ENCODE measurements at regions not wholly inside any gene's neighbourhood (a gene's known extent, or its start where the extent isn't known, plus 50 kb on each side); places are given as distances from the start of the nearest gene placed in this dataset.

GRCh38 chr10:114755537-114755936 is 66.0 kb upstream of the FHIP2A start:
- no peak overlapping the region for H3K18ac ChIP-seq (ENCODE audit: low read depth, low read length)
- no peak overlapping the region for H3K56ac ChIP-seq (ENCODE audit: extremely low read depth, insufficient read depth, low read length)
- H2BK5ac ChIP-seq (ENCODE audit: low read depth, low read length, poor library complexity, severe bottlenecking), result no peak overlapping the region
- ATAC-seq (ENCODE audit: low read depth) (no peak), DNase-seq (no peak)
- in situ Hi-C loops (cut with MboI; ENCODE audit: low sequenced_read_pairs), result no loop called here
- POLR2A ChIA-PET (ENCODE audit: unreplicated experiment), result no interaction called here
- peaks cover 17% of the 10 kb centered on the region for H3K4me1 ChIP-seq (ENCODE audit: control insufficient read depth, insufficient read depth, low read length)
- H3K27me3 ChIP-seq (ENCODE audit: control insufficient read depth, insufficient read depth, low read length), result no peaks in the 10 kb centered on the region
- H4K8ac ChIP-seq (ENCODE audit: low read depth in 2 of 2, low read length in 2 of 2), result no peak overlapping the region
- no peak overlapping the region for H3K23ac ChIP-seq (ENCODE audit: low read depth, low read length)
- H2AK5ac ChIP-seq (ENCODE audit: low read depth, low read length), result no peak overlapping the region; the same call in 1 of the 2 replicates
- H3K4ac ChIP-seq (ENCODE audit: low read depth, low read length), result no peak overlapping the region
- H3K36me3 ChIP-seq (ENCODE audit: control insufficient read depth, insufficient read depth, low read length), result no peaks in the 10 kb centered on the region
- no peak overlapping the region for H2BK20ac ChIP-seq (ENCODE audit: low read depth, low read length)
- no peak overlapping the region for H4K5ac ChIP-seq (ENCODE audit: low read depth, low read length)
- no TSS peak for BruUV-seq (replicated peaks)
- CTCF ChIA-PET, result no interaction called here
- H3K27ac ChIP-seq (ENCODE audit: insufficient read depth, low read length), result no peak overlapping the region
- H3K9me3 ChIP-seq (ENCODE audit: control insufficient read depth, insufficient read depth, low read length), result no peaks in the 10 kb centered on the region
- no peaks in the 10 kb centered on the region for H4K20me1 ChIP-seq (ENCODE audit: insufficient read depth, low read length)
- no peak overlapping the region for H2BK15ac ChIP-seq (ENCODE audit: low read depth, low read length)
- H2AK9ac ChIP-seq (replicated peaks; ENCODE audit: low read depth, low read length, poor library complexity), result no peak overlapping the region
- TF ChIP-seq FOS (IDR thresholded peaks at IDR 0.05; ENCODE audit: low read depth, low read length), result no peak
- no peak for TF ChIP-seq NFE2L2 (IDR thresholded peaks at IDR 0.05; ENCODE audit: low read depth, low read length)
- no peak for TF ChIP-seq MAFK (IDR thresholded peaks at IDR 0.05; ENCODE audit: low read depth, low read length)
- no peak for TF ChIP-seq MXI1 (IDR thresholded peaks at IDR 0.05; ENCODE audit: borderline replicate concordance, low read depth, low read length)
- no peak for TF ChIP-seq RFX5 (IDR thresholded peaks at IDR 0.05; ENCODE audit: low read depth, low read length)
- TF ChIP-seq MAZ (IDR thresholded peaks at IDR 0.05; ENCODE audit: borderline replicate concordance, low read depth, low read length), result no peak
- TF ChIP-seq ELK1 (IDR thresholded peaks at IDR 0.05; ENCODE audit: borderline replicate concordance, low read depth, low read length), result no peak
- TF ChIP-seq SMC3 (IDR thresholded peaks at IDR 0.05; ENCODE audit: low read depth, low read length), result no peak
- TF ChIP-seq RAD21 (IDR thresholded peaks at IDR 0.05; ENCODE audit: low read length), result no peak
- TF ChIP-seq USF2 (IDR thresholded peaks at IDR 0.05; ENCODE audit: low read depth, low read length), result no peak
- no peak for TF ChIP-seq POLR2A (IDR thresholded peaks at IDR 0.05; ENCODE audit: low read depth, low read length)
- TF ChIP-seq BHLHE40 (IDR thresholded peaks at IDR 0.05; ENCODE audit: low read depth, low read length), result no peak
- no peak for TF ChIP-seq CHD1 (IDR thresholded peaks at IDR 0.05; ENCODE audit: low read depth, low read length)
- no peak for TF ChIP-seq CEBPB (IDR thresholded peaks at IDR 0.05; ENCODE audit: low read depth, low read length)
- no peak for TF ChIP-seq RCOR1 (IDR thresholded peaks at IDR 0.05; ENCODE audit: insufficient replicate concordance, low read length)
- no peak for TF ChIP-seq CTCF (conservative IDR thresholded peaks at IDR 0.05; ENCODE audit: low read depth, low read length)
- dilution Hi-C loops (cut with HindIII; ENCODE audit: low sequenced_read_pairs, unreplicated experiment), result no loop called here
- peaks cover 0 to 4% of the 10 kb centered on the region in 2 experiments; a peak in 1 of 4 replicates for H3K79me1 ChIP-seq (ENCODE audit: low read depth in 1 of 2, low read length in 2 of 2)
- no peak overlapping the region for H3K14ac ChIP-seq (replicated peaks; ENCODE audit: low read depth, low read length)
- H4K91ac ChIP-seq (ENCODE audit: insufficient read depth, low read depth, low read length), result no peak overlapping the region
- no peak overlapping the region for H2AFZ ChIP-seq (replicated peaks; ENCODE audit: low read length, poor library complexity)
- peaks cover 11% of the 10 kb centered on the region for H3K9me1 ChIP-seq (ENCODE audit: insufficient read depth, low read length)
- no peak overlapping the region for H2BK120ac ChIP-seq (ENCODE audit: low read depth, low read length)
- no peak overlapping the region for H3K4me3 ChIP-seq (ENCODE audit: insufficient read depth, low read depth, low read length)
- H3K4me2 ChIP-seq (ENCODE audit: low read depth, low read length), result no peak overlapping the region
- no CpG with 5 or more reads among the region's 7 CpGs for WGBS, 2 experiments (ENCODE audit: extremely low coverage in 2 of 2, insufficient read length in 1 of 2)
- intact Hi-C loops (cut with micrococcal nuclease), result no loop called here
- no peak overlapping the region for H3K9ac ChIP-seq (ENCODE audit: low read depth, low read length)
